ENCODE measurements at regions not wholly inside any gene's neighbourhood (a gene's known extent, or its start where the extent isn't known, plus 50 kb on each side); places are given as distances from the start of the nearest gene placed in this dataset.

- TF ChIP-seq RAD21 (conservative IDR thresholded peaks at IDR 0.05) (no peak), TAF1 (IDR thresholded peaks at IDR 0.05; ENCODE audit: low read depth) (no peak), SMC3 (conservative IDR thresholded peaks at IDR 0.05; ENCODE audit: poor library complexity) (no peak), MXI1 (conservative IDR thresholded peaks at IDR 0.05; ENCODE audit: poor library complexity, severe bottlenecking) (no peak), EP300 (conservative IDR thresholded peaks at IDR 0.05; ENCODE audit: poor library complexity, severe bottlenecking) (no peak), EZH2 (IDR thresholded peaks at IDR 0.05; ENCODE audit: borderline replicate concordance, insufficient read depth, low read length, poor library complexity, severe bottlenecking) (no peak), POLR2AphosphoS5 (IDR thresholded peaks at IDR 0.05) (no peak), CTCF (IDR thresholded peaks at IDR 0.05; ENCODE audit: poor library complexity, severe bottlenecking) (no peak)
- no peaks in the 10 kb centered on the region for H4K20me1 ChIP-seq (ENCODE audit: insufficient read depth)
- H3F3A ChIP-seq (ENCODE audit: insufficient read depth, low read length, poor library complexity, severe bottlenecking) = no peaks in the 10 kb centered on the region
- no peaks in the 10 kb centered on the region for H3K36me3 ChIP-seq (ENCODE audit: insufficient read depth, low read length)
- no peak overlapping the region for H2AFZ ChIP-seq (ENCODE audit: low read depth, low read length)
- no peak overlapping the region for H3K27ac ChIP-seq (ENCODE audit: low read length)
- H3K4me2 ChIP-seq (ENCODE audit: low read length) = no peak overlapping the region
- no peaks in the 10 kb centered on the region for H3K9me3 ChIP-seq (ENCODE audit: low read length)
- no peak overlapping the region for H3K4me3 ChIP-seq (ENCODE audit: low read length)
- no peak overlapping the region for H3K9ac ChIP-seq (ENCODE audit: low read length)
- H3K9me2 ChIP-seq (ENCODE audit: insufficient read depth, low read length) = no peaks in the 10 kb centered on the region
- no peaks in the 10 kb centered on the region for H3K79me2 ChIP-seq (replicated peaks; ENCODE audit: insufficient read depth, low read length)
- H3K27me3 ChIP-seq (ENCODE audit: insufficient read depth, low read depth, low read length) = no peaks in the 10 kb centered on the region
Observed at GRCh38 chr11:127411283-127411682, 410.7 kb upstream of the KIRREL3 start.

GRCh38 chr11:127395034-127395433, 394.5 kb upstream of the KIRREL3 start:
- no peaks in the 10 kb centered on the region for H4K20me1 ChIP-seq (ENCODE audit: insufficient read depth)
- H3K9me3 ChIP-seq (ENCODE audit: low read length) = no peaks in the 10 kb centered on the region
- no peaks in the 10 kb centered on the region for H3K27me3 ChIP-seq (ENCODE audit: insufficient read depth, low read depth, low read length)
- no peak overlapping the region for H2AFZ ChIP-seq (ENCODE audit: low read depth, low read length)
- H3K27ac ChIP-seq (ENCODE audit: low read length) = no peak overlapping the region
- H3K4me3 ChIP-seq (ENCODE audit: low read length) = no peak overlapping the region
- no peaks in the 10 kb centered on the region for H3F3A ChIP-seq (ENCODE audit: insufficient read depth, low read length, poor library complexity, severe bottlenecking)
- no peaks in the 10 kb centered on the region for H3K9me2 ChIP-seq (ENCODE audit: insufficient read depth, low read length)
- no peak overlapping the region for H3K4me2 ChIP-seq (ENCODE audit: low read length)
- no peak for TF ChIP-seq RAD21 (conservative IDR thresholded peaks at IDR 0.05)
- TF ChIP-seq EP300 (conservative IDR thresholded peaks at IDR 0.05; ENCODE audit: poor library complexity, severe bottlenecking) = no peak
- TF ChIP-seq SMC3 (conservative IDR thresholded peaks at IDR 0.05; ENCODE audit: poor library complexity) = no peak
- no peak for TF ChIP-seq POLR2AphosphoS5 (IDR thresholded peaks at IDR 0.05)
- TF ChIP-seq REST (IDR thresholded peaks at IDR 0.05; ENCODE audit: borderline replicate concordance) = no peak
- TF ChIP-seq MXI1 (conservative IDR thresholded peaks at IDR 0.05; ENCODE audit: poor library complexity, severe bottlenecking) = no peak
- no peak overlapping the region for H3K9ac ChIP-seq (ENCODE audit: low read length)
- no peaks in the 10 kb centered on the region for H3K36me3 ChIP-seq (ENCODE audit: insufficient read depth, low read length)
- H3K79me2 ChIP-seq (replicated peaks; ENCODE audit: insufficient read depth, low read length) = no peaks in the 10 kb centered on the region
